ENCODE measurements at regions not wholly inside any gene's neighbourhood (a gene's known extent, or its start where the extent isn't known, plus 50 kb on each side); places are given as distances from the start of the nearest gene placed in this dataset.

DNA sequence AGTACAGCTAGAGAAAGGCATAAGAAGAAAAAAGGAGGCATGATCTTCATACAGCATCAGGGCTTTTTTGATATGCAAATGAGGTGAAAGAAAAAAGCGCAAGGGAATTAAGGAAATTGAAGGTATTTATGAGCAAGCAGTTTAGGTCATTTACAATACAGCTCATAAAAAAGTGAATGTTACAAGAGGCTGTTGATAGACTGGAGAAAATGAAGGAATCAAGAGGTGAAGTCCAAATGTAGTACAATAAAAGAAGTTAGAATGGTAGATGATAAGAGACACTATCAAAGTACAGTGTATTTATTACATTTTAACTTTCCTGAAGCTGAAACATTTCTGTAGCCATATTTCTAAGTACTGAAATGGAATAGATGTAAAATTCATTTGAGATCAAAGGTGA is 1349.5 kb downstream of the ADGRL3 start:
- H3K4me1 ChIP-seq (ENCODE audit: control insufficient read depth, insufficient read depth, low read length), result no peaks in the 10 kb centered on the region
- H3K27ac ChIP-seq (ENCODE audit: low read length), result no peak overlapping the region
- H3K4me3 ChIP-seq (ENCODE audit: low read length), result no peak overlapping the region
- no peaks in the 10 kb centered on the region for H3K36me3 ChIP-seq (ENCODE audit: control insufficient read depth, insufficient read depth, low read length)
- no peaks in the 10 kb centered on the region for H3K27me3 ChIP-seq (ENCODE audit: control insufficient read depth, insufficient read depth, low read length)
- no peak for DNase-seq
- no peaks in the 10 kb centered on the region for H3K9me3 ChIP-seq (replicated peaks; ENCODE audit: control insufficient read depth, low read depth, low read length)
- no CpG with 5 or more reads among the region's 1 CpG for WGBS (ENCODE audit: insufficient coverage)

DNA sequence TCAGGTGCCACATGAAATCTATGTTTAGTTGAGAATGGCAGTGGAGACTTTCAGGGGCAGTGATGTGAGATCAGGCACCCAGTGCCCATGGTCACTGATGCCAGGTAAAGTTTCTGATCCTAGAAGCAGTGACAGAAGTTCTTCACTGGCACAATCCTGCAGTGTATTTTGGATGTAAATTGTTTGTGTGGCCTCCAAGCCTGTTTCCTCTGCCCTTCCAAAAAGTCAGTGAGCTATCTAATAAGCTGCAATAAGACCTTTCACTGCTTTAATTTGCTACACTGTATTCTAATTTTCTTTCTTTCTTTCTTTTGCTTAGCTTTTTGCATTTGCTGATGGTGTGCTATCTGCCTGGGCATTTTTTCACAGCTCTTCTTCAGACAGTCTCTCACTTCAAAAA is 1348.6 kb downstream of the ADGRL3 start:
- Histone ChIP-seq H3K4me3 (ENCODE audit: low read length) (no peak overlapping the region), H3K9me3 (replicated peaks; ENCODE audit: control insufficient read depth, low read depth, low read length) (no peaks in the 10 kb centered on the region), H3K36me3 (ENCODE audit: control insufficient read depth, insufficient read depth, low read length) (no peaks in the 10 kb centered on the region), H3K4me1 (ENCODE audit: control insufficient read depth, insufficient read depth, low read length) (no peaks in the 10 kb centered on the region), H3K27ac (ENCODE audit: low read length) (no peak overlapping the region), H3K27me3 (ENCODE audit: control insufficient read depth, insufficient read depth, low read length) (no peaks in the 10 kb centered on the region)
- DNase-seq, result no peak

DNA sequence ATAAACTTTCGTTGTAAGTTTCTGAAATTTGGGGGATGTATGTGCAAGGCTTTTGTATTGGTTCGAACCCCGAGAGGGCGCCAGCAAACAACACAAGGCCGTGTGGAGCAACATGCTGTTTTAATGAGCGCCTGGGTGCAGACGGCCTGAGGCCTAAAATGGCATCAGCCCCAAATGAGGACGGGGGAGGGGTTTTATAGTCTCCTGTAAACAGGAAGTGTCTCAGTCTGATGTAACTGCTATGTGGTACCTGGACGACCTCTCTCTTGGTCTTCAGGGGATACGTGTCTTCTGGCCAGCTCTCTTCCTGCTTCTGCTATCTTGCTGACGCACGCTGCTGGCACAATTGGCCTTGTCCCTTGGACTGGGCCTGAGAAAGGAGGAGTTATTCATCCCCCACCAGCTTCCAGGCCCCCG is 1348.0 kb downstream of the ADGRL3 start:
- no peak overlapping the region for H3K27ac ChIP-seq (ENCODE audit: low read length)
- no peak overlapping the region for H3K4me3 ChIP-seq (ENCODE audit: low read length)
- peak; percentile 83 for DNase-seq
- no peaks in the 10 kb centered on the region for H3K4me1 ChIP-seq (ENCODE audit: control insufficient read depth, insufficient read depth, low read length)
- no peaks in the 10 kb centered on the region for H3K9me3 ChIP-seq (replicated peaks; ENCODE audit: control insufficient read depth, low read depth, low read length)
- H3K36me3 ChIP-seq (ENCODE audit: control insufficient read depth, insufficient read depth, low read length), result no peaks in the 10 kb centered on the region
- WGBS (ENCODE audit: insufficient coverage), result 54% methylated on average over 6 of the region's 13 CpGs
- H3K27me3 ChIP-seq (ENCODE audit: control insufficient read depth, insufficient read depth, low read length), result no peaks in the 10 kb centered on the region

DNA sequence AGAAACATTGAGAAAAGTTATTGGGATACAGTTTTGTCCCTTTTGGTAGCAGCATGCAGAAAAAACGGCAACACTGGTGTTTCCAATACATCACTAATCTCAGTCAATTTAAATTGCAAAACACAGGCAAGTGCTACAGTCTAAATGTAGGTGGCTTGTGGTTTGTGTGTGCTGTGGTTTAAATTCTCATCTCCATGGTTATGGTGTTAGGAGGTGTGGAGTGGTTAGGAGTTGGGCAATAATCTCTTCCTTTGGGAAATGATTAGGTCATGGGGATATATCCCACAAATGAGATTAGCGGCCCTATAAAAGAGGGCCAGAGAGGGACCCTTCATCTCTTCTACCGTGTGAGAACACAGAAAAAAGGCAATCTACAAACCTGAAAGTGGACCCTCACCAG is 1344.3 kb downstream of the ADGRL3 start:
- no peak overlapping the region for H3K4me3 ChIP-seq (ENCODE audit: low read length)
- H3K27me3 ChIP-seq (ENCODE audit: control insufficient read depth, insufficient read depth, low read length), result no peaks in the 10 kb centered on the region
- H3K9me3 ChIP-seq (replicated peaks; ENCODE audit: control insufficient read depth, low read depth, low read length), result no peaks in the 10 kb centered on the region
- no CpG with 5 or more reads among the region's 3 CpGs for WGBS (ENCODE audit: insufficient coverage)
- DNase-seq, result no peak
- no peak overlapping the region for H3K27ac ChIP-seq (ENCODE audit: low read length)
- H3K4me1 ChIP-seq (ENCODE audit: control insufficient read depth, insufficient read depth, low read length), result no peaks in the 10 kb centered on the region
- no peaks in the 10 kb centered on the region for H3K36me3 ChIP-seq (ENCODE audit: control insufficient read depth, insufficient read depth, low read length)

DNA sequence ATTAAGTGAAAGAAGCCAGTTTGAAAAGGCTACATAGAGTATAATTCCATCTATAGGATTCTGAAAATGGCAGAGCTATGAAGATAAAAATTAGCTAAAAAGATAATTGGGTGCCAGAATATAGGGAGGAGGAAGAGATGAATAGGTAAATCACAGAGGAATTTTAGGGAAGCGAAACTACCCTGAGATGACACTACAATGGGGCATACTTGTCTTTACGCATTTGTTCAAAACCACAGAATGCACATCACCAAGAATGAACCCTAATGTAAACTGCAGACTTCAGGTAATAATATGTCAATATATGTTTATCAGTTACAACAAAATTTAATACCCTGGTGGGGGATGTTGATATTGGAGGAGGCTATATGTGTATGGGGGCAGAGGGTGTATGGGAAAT is 1342.9 kb downstream of the ADGRL3 start:
- H3K4me1 ChIP-seq (ENCODE audit: control insufficient read depth, insufficient read depth, low read length), result no peaks in the 10 kb centered on the region
- no peaks in the 10 kb centered on the region for H3K27me3 ChIP-seq (ENCODE audit: control insufficient read depth, insufficient read depth, low read length)
- H3K9me3 ChIP-seq (replicated peaks; ENCODE audit: control insufficient read depth, low read depth, low read length), result no peaks in the 10 kb centered on the region
- H3K4me3 ChIP-seq (ENCODE audit: low read length), result no peak overlapping the region
- WGBS (ENCODE audit: insufficient coverage), result no CpG with 5 or more reads among the region's 2 CpGs
- no peak for DNase-seq
- H3K36me3 ChIP-seq (ENCODE audit: control insufficient read depth, insufficient read depth, low read length), result no peaks in the 10 kb centered on the region
- no peak overlapping the region for H3K27ac ChIP-seq (ENCODE audit: low read length)

DNA sequence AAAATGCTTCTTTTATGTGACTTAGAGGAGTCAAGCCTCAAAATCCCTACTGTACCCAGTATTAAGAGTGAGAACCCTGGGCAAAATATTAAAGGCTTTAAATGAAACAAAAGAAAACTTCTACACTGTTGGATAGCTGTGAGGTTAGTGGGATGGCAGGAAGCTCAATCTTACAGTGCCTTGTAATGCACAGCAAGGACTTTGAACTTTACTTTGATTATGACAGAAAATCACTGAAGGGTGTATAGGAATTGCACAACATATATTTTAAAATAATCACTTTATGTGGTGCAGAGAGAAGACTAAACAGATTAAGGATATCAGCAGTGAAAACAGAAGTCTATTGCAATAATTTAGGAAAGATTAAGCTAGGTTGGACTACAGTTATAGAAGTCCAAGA is 1333.4 kb downstream of the ADGRL3 start:
- no peaks in the 10 kb centered on the region for H3K36me3 ChIP-seq (ENCODE audit: control insufficient read depth, insufficient read depth, low read length)
- no peaks in the 10 kb centered on the region for H3K9me3 ChIP-seq (replicated peaks; ENCODE audit: control insufficient read depth, low read depth, low read length)
- no peak overlapping the region for H3K4me3 ChIP-seq (ENCODE audit: low read length)
- no peaks in the 10 kb centered on the region for H3K27me3 ChIP-seq (ENCODE audit: control insufficient read depth, insufficient read depth, low read length)
- H3K4me1 ChIP-seq (ENCODE audit: control insufficient read depth, insufficient read depth, low read length), result no peaks in the 10 kb centered on the region
- DNase-seq, result no peak
- H3K27ac ChIP-seq (ENCODE audit: low read length), result no peak overlapping the region

DNA sequence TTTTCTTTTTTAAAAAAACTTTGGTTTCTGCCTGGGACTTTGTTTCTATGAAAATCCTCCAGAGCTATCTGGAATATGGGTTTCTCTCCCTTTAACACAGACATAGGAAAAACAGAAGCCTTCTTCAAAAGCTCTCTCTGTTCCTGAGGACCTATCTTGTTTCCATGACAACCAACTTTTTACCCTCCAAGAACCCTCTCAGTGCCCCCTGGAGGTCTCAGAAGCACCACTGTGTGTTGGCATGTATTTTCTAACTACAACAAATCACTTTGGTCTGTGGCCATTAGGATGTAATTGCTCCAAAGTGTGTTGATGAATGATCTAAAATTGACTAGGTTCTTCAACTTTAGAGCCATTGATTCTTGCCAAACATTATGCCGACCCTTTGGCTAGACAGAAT is 1331.6 kb downstream of the ADGRL3 start:
- no peak overlapping the region for H3K27ac ChIP-seq (ENCODE audit: low read length)
- H3K4me3 ChIP-seq (ENCODE audit: low read length), result no peak overlapping the region
- H3K36me3 ChIP-seq (ENCODE audit: control insufficient read depth, insufficient read depth, low read length), result no peaks in the 10 kb centered on the region
- no peaks in the 10 kb centered on the region for H3K9me3 ChIP-seq (replicated peaks; ENCODE audit: control insufficient read depth, low read depth, low read length)
- H3K4me1 ChIP-seq (ENCODE audit: control insufficient read depth, insufficient read depth, low read length), result no peaks in the 10 kb centered on the region
- no peak for DNase-seq
- H3K27me3 ChIP-seq (ENCODE audit: control insufficient read depth, insufficient read depth, low read length), result no peaks in the 10 kb centered on the region
- 80% methylated on average over 1 of the region's 1 CpG for WGBS (ENCODE audit: insufficient coverage)

DNA sequence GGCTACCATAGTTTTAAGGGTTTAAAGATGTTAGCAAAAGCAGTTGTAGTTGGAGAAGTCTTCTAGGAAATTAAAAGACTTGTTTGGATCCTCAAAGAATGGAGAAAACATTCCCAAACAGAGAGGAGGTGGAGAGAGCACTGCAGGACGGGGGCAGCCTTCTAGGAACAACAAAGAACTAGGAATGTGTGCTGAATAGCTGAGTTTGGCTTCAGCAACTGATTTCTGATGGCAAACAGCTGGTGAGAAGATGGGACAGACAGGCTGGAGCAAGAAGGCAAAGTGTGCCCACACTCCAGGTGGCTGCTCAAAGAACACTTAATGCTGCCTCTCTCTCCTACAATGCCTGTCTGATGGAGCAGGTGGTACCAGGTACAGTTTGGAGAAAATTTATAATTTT is 1331.1 kb downstream of the ADGRL3 start:
- no peaks in the 10 kb centered on the region for H3K4me1 ChIP-seq (ENCODE audit: control insufficient read depth, insufficient read depth, low read length)
- no peak for DNase-seq
- H3K27me3 ChIP-seq (ENCODE audit: control insufficient read depth, insufficient read depth, low read length), result no peaks in the 10 kb centered on the region
- WGBS (ENCODE audit: insufficient coverage), result 29% methylated on average over 1 of the region's 1 CpG
- H3K36me3 ChIP-seq (ENCODE audit: control insufficient read depth, insufficient read depth, low read length), result no peaks in the 10 kb centered on the region
- H3K27ac ChIP-seq (ENCODE audit: low read length), result no peak overlapping the region
- H3K9me3 ChIP-seq (replicated peaks; ENCODE audit: control insufficient read depth, low read depth, low read length), result no peaks in the 10 kb centered on the region
- H3K4me3 ChIP-seq (ENCODE audit: low read length), result no peak overlapping the region

DNA sequence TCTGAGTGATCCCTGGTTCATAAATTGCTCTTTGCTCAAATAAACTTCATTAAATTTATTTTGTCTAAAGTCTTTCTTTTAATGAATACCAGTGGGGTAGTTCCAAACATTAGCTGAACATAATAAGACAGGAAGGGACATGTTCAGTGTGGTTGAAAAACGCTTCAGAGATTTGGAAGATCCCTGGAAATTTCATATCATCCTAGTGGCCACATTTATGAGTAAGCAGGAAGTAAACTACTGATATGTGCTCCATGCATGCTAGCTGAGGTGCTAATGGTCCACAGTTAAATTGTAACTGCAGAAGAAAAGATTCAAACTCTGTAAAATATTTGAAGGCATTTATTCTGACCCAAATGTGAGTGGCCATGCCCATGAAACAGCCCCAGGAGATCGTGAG is 1328.7 kb downstream of the ADGRL3 start:
- Histone ChIP-seq H3K9me3 (replicated peaks; ENCODE audit: control insufficient read depth, low read depth, low read length) (peaks cover 2% of the 10 kb centered on the region), H3K27ac (ENCODE audit: low read length) (no peak overlapping the region), H3K27me3 (ENCODE audit: control insufficient read depth, insufficient read depth, low read length) (no peaks in the 10 kb centered on the region), H3K4me1 (ENCODE audit: control insufficient read depth, insufficient read depth, low read length) (no peaks in the 10 kb centered on the region), H3K36me3 (ENCODE audit: control insufficient read depth, insufficient read depth, low read length) (no peaks in the 10 kb centered on the region), H3K4me3 (ENCODE audit: low read length) (no peak overlapping the region)
- DNase-seq, result no peak
- 88% methylated on average over 1 of the region's 2 CpGs for WGBS (ENCODE audit: insufficient coverage)

DNA sequence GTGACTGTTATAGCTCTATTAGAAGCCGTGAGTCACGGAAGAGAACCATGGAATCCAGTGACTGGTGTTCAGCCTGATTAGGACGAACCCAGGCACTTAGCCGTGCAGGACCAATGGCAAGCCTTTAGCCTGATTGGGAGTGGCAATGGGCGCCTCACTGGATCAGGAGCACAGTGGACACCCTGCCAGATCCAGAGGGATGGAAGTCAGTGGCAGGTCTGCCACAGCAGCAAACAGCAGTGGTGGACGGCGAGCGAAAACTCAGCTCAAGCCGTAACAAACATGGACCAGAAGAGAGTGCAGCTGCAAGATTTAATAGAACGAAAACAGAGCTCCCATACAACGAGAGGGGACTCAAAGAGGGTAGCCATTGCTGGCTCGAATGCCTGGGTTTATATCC is 1326.5 kb downstream of the ADGRL3 start:
- Histone ChIP-seq H3K9me3 (replicated peaks; ENCODE audit: control insufficient read depth, low read depth, low read length) (peaks cover 2% of the 10 kb centered on the region), H3K27me3 (ENCODE audit: control insufficient read depth, insufficient read depth, low read length) (no peaks in the 10 kb centered on the region), H3K4me1 (ENCODE audit: control insufficient read depth, insufficient read depth, low read length) (no peaks in the 10 kb centered on the region), H3K36me3 (ENCODE audit: control insufficient read depth, insufficient read depth, low read length) (no peaks in the 10 kb centered on the region), H3K4me3 (ENCODE audit: low read length) (no peak overlapping the region), H3K27ac (ENCODE audit: low read length) (no peak overlapping the region)
- 92% methylated on average over 11 of the region's 12 CpGs for WGBS (ENCODE audit: insufficient coverage)
- DNase-seq, result no peak

DNA sequence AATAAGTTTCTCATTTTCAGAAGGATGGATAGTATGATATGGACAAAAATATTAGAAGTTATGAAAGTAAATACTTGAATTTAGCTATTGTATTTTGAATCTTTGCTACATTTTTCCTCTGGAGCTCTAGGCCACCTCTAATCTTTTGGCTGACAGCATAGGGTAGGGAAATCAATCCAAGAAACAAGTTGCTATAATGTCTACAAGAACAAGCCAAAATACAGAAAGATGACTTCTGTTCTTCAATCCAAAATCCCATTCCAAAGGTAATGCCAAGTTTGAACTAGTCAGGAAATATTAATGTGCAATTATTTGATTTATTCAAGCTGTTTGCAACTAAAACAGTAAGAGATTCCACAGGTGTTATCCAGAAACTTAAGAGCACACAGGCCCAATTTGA is 1323.1 kb downstream of the ADGRL3 start:
- no peak overlapping the region for H3K27ac ChIP-seq (ENCODE audit: low read length)
- no peaks in the 10 kb centered on the region for H3K36me3 ChIP-seq (ENCODE audit: control insufficient read depth, insufficient read depth, low read length)
- DNase-seq, result peak; percentile 58
- H3K27me3 ChIP-seq (ENCODE audit: control insufficient read depth, insufficient read depth, low read length), result no peaks in the 10 kb centered on the region
- H3K4me3 ChIP-seq (ENCODE audit: low read length), result no peak overlapping the region
- H3K9me3 ChIP-seq (replicated peaks; ENCODE audit: control insufficient read depth, low read depth, low read length), result peaks cover 2% of the 10 kb centered on the region
- H3K4me1 ChIP-seq (ENCODE audit: control insufficient read depth, insufficient read depth, low read length), result no peaks in the 10 kb centered on the region

Measured in muscle of leg (tissue), 3 donors.